ENCODE measurements at regions not wholly inside any gene's neighbourhood (a gene's known extent, or its start where the extent isn't known, plus 50 kb on each side); places are given as distances from the start of the nearest gene placed in this dataset.

DNA sequence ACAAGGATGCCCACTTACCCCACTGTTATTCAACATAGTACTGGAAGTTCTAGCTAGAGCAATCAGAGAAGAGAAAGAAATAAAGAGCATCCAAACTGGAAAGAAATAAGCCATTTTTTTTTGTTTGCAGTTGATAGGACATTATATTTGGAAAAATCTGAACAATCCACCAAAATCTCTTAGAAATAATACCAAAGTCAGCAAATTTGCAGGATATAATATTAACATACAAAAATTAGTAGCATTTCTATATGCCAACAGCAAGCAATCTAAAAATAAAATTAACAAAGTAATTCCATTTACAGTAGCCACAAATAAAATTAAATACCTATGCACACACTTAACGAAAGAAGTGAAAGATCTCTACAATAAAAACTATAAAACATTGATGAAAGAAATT is 599.3 kb downstream of the CDH9 start:
- H3K9me3 ChIP-seq (ENCODE audit: control insufficient read depth in 2 of 2, insufficient read depth in 1 of 2, low read depth in 1 of 2, low read length in 1 of 2), result peaks cover 2 to 4% of the 10 kb centered on the region in 2 donors
- no peak overlapping the region for H3K4me3 ChIP-seq (ENCODE audit: low read depth in 1 of 3, low read length in 3 of 3)
- no peak overlapping the region for H3K27ac ChIP-seq (ENCODE audit: low read depth in 1 of 3, low read length in 2 of 3)
- 65 to 77% (median 77%) methylated on average over 1 of the region's 1 CpG for WGBS, 3 donors
- no peaks in the 10 kb centered on the region for H3K36me3 ChIP-seq (ENCODE audit: control insufficient read depth in 3 of 3, insufficient read depth in 2 of 3, low read depth in 1 of 3, low read length in 3 of 3)
- DNase-seq, result no peak
- FAIRE-seq, result no peak
- H3K4me1 ChIP-seq (ENCODE audit: control insufficient read depth in 3 of 3, insufficient read depth in 2 of 3, low read depth in 1 of 3, low read length in 2 of 3), result no peaks in the 10 kb centered on the region
- no peaks in the 10 kb centered on the region for H3K27me3 ChIP-seq (ENCODE audit: control insufficient read depth in 3 of 3, insufficient read depth in 3 of 3, low read length in 3 of 3)

DNA sequence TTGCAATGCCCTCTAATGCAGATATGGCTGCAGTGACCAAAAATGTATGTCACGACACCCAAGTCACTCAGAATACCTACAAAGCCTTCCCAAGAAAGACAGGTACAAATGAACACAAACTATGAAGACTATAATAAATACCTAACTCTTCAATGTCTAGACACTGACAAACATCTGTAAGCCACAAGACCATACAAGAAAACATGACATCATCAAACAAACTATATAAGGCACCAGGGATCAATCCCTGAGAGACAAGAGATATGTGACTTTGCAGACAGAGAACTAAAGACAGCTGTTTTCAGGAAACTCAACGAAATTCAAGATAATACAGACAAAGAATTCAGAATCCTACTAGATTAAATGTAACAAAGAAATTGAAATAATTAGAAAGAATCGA is 603.7 kb downstream of the CDH9 start:
- H3K27me3 ChIP-seq (ENCODE audit: control insufficient read depth in 3 of 3, insufficient read depth in 3 of 3, low read length in 3 of 3), result no peaks in the 10 kb centered on the region
- no peaks in the 10 kb centered on the region for H3K4me1 ChIP-seq (ENCODE audit: control insufficient read depth in 3 of 3, insufficient read depth in 2 of 3, low read depth in 1 of 3, low read length in 2 of 3)
- no peak overlapping the region for H3K27ac ChIP-seq (ENCODE audit: low read depth in 1 of 3, low read length in 2 of 3)
- DNase-seq (no peak), FAIRE-seq (no peak)
- 59 to 72% (median 66%) methylated on average over 3 of the region's 3 CpGs for WGBS, 3 donors
- peaks cover 2 to 7% of the 10 kb centered on the region in 2 donors for H3K9me3 ChIP-seq (ENCODE audit: control insufficient read depth in 2 of 2, insufficient read depth in 1 of 2, low read depth in 1 of 2, low read length in 1 of 2)
- no peaks in the 10 kb centered on the region for H3K36me3 ChIP-seq (ENCODE audit: control insufficient read depth in 3 of 3, insufficient read depth in 2 of 3, low read depth in 1 of 3, low read length in 3 of 3)
- H3K4me3 ChIP-seq (ENCODE audit: low read depth in 1 of 3, low read length in 3 of 3), result no peak overlapping the region

- FAIRE-seq (no peak), DNase-seq (no peak)
- Histone ChIP-seq H3K27me3 (ENCODE audit: control insufficient read depth in 3 of 3, insufficient read depth in 3 of 3, low read length in 3 of 3) (no peaks in the 10 kb centered on the region), H3K27ac (ENCODE audit: low read depth in 1 of 3, low read length in 2 of 3) (no peak overlapping the region), H3K9me3 (ENCODE audit: control insufficient read depth in 2 of 2, insufficient read depth in 1 of 2, low read depth in 1 of 2, low read length in 1 of 2) (peaks cover 2 to 7% of the 10 kb centered on the region in 2 donors), H3K36me3 (ENCODE audit: control insufficient read depth in 3 of 3, insufficient read depth in 2 of 3, low read depth in 1 of 3, low read length in 3 of 3) (no peaks in the 10 kb centered on the region), H3K4me3 (ENCODE audit: low read depth in 1 of 3, low read length in 3 of 3) (no peak overlapping the region), H3K4me1 (ENCODE audit: control insufficient read depth in 3 of 3, insufficient read depth in 2 of 3, low read depth in 1 of 3, low read length in 2 of 3) (no peaks in the 10 kb centered on the region)
Observed at GRCh38 chr5:26432386-26432785, 606.0 kb downstream of the CDH9 start.

DNA sequence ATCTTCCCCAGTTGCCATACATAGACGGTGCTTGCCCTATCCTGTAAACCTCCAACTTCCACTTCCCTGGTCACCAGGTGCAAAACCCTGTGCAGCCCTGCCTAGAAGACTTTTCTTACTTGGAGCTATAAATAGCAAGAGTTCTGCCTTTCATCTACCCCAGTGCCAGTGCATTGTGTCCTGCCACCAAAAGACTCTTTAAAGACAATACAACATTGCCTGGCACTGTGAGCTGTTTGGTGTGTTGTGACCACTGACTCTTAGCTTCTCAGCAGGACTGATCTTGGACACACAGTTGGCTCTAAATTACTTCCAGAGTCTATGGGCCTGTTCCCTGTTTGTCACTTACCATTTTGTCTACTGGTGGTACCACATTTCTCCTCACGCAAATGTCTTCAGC is 608.1 kb downstream of the CDH9 start:
- Histone ChIP-seq H3K27ac (ENCODE audit: low read depth in 1 of 3, low read length in 2 of 3) (no peak overlapping the region), H3K4me3 (ENCODE audit: low read depth in 1 of 3, low read length in 3 of 3) (no peak overlapping the region), H3K36me3 (ENCODE audit: control insufficient read depth in 3 of 3, insufficient read depth in 2 of 3, low read depth in 1 of 3, low read length in 3 of 3) (no peaks in the 10 kb centered on the region), H3K27me3 (ENCODE audit: control insufficient read depth in 3 of 3, insufficient read depth in 3 of 3, low read length in 3 of 3) (no peaks in the 10 kb centered on the region), H3K4me1 (ENCODE audit: control insufficient read depth in 3 of 3, insufficient read depth in 2 of 3, low read depth in 1 of 3, low read length in 2 of 3) (no peaks in the 10 kb centered on the region), H3K9me3 (ENCODE audit: control insufficient read depth in 2 of 2, insufficient read depth in 1 of 2, low read depth in 1 of 2, low read length in 1 of 2) (peaks cover 2 to 7% of the 10 kb centered on the region in 2 donors)
- 92 to 97% (median 93%) methylated on average over 2 of the region's 2 CpGs for WGBS, 3 donors
- DNase-seq (no peak), FAIRE-seq (no peak)

- no peak for FAIRE-seq
- Histone ChIP-seq H3K27ac (ENCODE audit: low read depth in 1 of 3, low read length in 2 of 3) (no peak overlapping the region), H3K4me1 (ENCODE audit: control insufficient read depth in 3 of 3, insufficient read depth in 2 of 3, low read depth in 1 of 3, low read length in 2 of 3) (no peaks in the 10 kb centered on the region), H3K36me3 (ENCODE audit: control insufficient read depth in 3 of 3, insufficient read depth in 2 of 3, low read depth in 1 of 3, low read length in 3 of 3) (no peaks in the 10 kb centered on the region), H3K27me3 (ENCODE audit: control insufficient read depth in 3 of 3, insufficient read depth in 3 of 3, low read length in 3 of 3) (no peaks in the 10 kb centered on the region), H3K4me3 (ENCODE audit: low read depth in 1 of 3, low read length in 3 of 3) (no peak overlapping the region), H3K9me3 (ENCODE audit: control insufficient read depth in 2 of 2, insufficient read depth in 1 of 2, low read depth in 1 of 2, low read length in 1 of 2) (peaks cover 0 to 4% of the 10 kb centered on the region in 2 donors)
- DNase-seq, result no peak
- WGBS, 3 donors, result 71 to 86% (median 75%) methylated on average over 2 of the region's 2 CpGs
Observed at GRCh38 chr5:26427281-26427680, 611.1 kb downstream of the CDH9 start.

GRCh38 chr5:26419987-26420386 is 618.4 kb downstream of the CDH9 start:
- Histone ChIP-seq H3K27ac (ENCODE audit: low read depth in 1 of 3, low read length in 2 of 3) (no peak overlapping the region), H3K4me3 (ENCODE audit: low read depth in 1 of 3, low read length in 3 of 3) (no peak overlapping the region), H3K9me3 (ENCODE audit: control insufficient read depth in 2 of 2, insufficient read depth in 1 of 2, low read depth in 1 of 2, low read length in 1 of 2) (no peaks in the 10 kb centered on the region), H3K4me1 (ENCODE audit: control insufficient read depth in 3 of 3, insufficient read depth in 2 of 3, low read depth in 1 of 3, low read length in 2 of 3) (no peaks in the 10 kb centered on the region), H3K36me3 (ENCODE audit: control insufficient read depth in 3 of 3, insufficient read depth in 2 of 3, low read depth in 1 of 3, low read length in 3 of 3) (no peaks in the 10 kb centered on the region), H3K27me3 (ENCODE audit: control insufficient read depth in 3 of 3, insufficient read depth in 3 of 3, low read length in 3 of 3) (no peaks in the 10 kb centered on the region)
- DNase-seq (no peak), FAIRE-seq (peak; percentile 90)
- 78 to 88% (median 84%) methylated on average over 1 of the region's 1 CpG for WGBS, 3 donors

GRCh38 chr5:26416911-26417310 is 621.5 kb downstream of the CDH9 start:
- H3K36me3 ChIP-seq (ENCODE audit: control insufficient read depth in 3 of 3, insufficient read depth in 2 of 3, low read depth in 1 of 3, low read length in 3 of 3), result no peaks in the 10 kb centered on the region
- H3K27me3 ChIP-seq (ENCODE audit: control insufficient read depth in 3 of 3, insufficient read depth in 3 of 3, low read length in 3 of 3), result no peaks in the 10 kb centered on the region
- no peak for FAIRE-seq
- H3K9me3 ChIP-seq (ENCODE audit: control insufficient read depth in 2 of 2, insufficient read depth in 1 of 2, low read depth in 1 of 2, low read length in 1 of 2), result no peaks in the 10 kb centered on the region
- WGBS, 3 donors, result 81 to 89% (median 85%) methylated on average over 5 of the region's 5 CpGs
- no peak overlapping the region for H3K27ac ChIP-seq (ENCODE audit: low read depth in 1 of 3, low read length in 2 of 3)
- H3K4me1 ChIP-seq (ENCODE audit: control insufficient read depth in 3 of 3, insufficient read depth in 2 of 3, low read depth in 1 of 3, low read length in 2 of 3), result no peaks in the 10 kb centered on the region
- H3K4me3 ChIP-seq (ENCODE audit: low read depth in 1 of 3, low read length in 3 of 3), result no peak overlapping the region
- DNase-seq, result no peak

GRCh38 chr5:26415987-26416779 is 622.2 kb downstream of the CDH9 start:
- Histone ChIP-seq H3K4me3 (ENCODE audit: low read depth in 1 of 3, low read length in 3 of 3) (no peak overlapping the region), H3K4me1 (ENCODE audit: control insufficient read depth in 3 of 3, insufficient read depth in 2 of 3, low read depth in 1 of 3, low read length in 2 of 3) (no peaks in the 10 kb centered on the region), H3K36me3 (ENCODE audit: control insufficient read depth in 3 of 3, insufficient read depth in 2 of 3, low read depth in 1 of 3, low read length in 3 of 3) (no peaks in the 10 kb centered on the region), H3K27ac (ENCODE audit: low read depth in 1 of 3, low read length in 2 of 3) (no peak overlapping the region), H3K27me3 (ENCODE audit: control insufficient read depth in 3 of 3, insufficient read depth in 3 of 3, low read length in 3 of 3) (no peaks in the 10 kb centered on the region), H3K9me3 (ENCODE audit: control insufficient read depth in 2 of 2, insufficient read depth in 1 of 2, low read depth in 1 of 2, low read length in 1 of 2) (no peaks in the 10 kb centered on the region)
- DNase-seq (no peak), FAIRE-seq (no peak)
- 87 to 88% (median 87%) methylated on average over 12 of the region's 12 CpGs for WGBS, 3 donors

GRCh38 chr5:26390608-26391007 is 647.8 kb downstream of the CDH9 start:
- FAIRE-seq (no peak), DNase-seq (no peak)
- Histone ChIP-seq H3K4me1 (ENCODE audit: control insufficient read depth in 3 of 3, insufficient read depth in 2 of 3, low read depth in 1 of 3, low read length in 2 of 3) (no peaks in the 10 kb centered on the region), H3K4me3 (ENCODE audit: low read depth in 1 of 3, low read length in 3 of 3) (no peak overlapping the region), H3K9me3 (ENCODE audit: control insufficient read depth in 2 of 2, insufficient read depth in 1 of 2, low read depth in 1 of 2, low read length in 1 of 2) (peaks cover 0 to 2% of the 10 kb centered on the region in 2 donors), H3K36me3 (ENCODE audit: control insufficient read depth in 3 of 3, insufficient read depth in 2 of 3, low read depth in 1 of 3, low read length in 3 of 3) (no peaks in the 10 kb centered on the region), H3K27me3 (ENCODE audit: control insufficient read depth in 3 of 3, insufficient read depth in 3 of 3, low read length in 3 of 3) (no peaks in the 10 kb centered on the region), H3K27ac (ENCODE audit: low read depth in 1 of 3, low read length in 2 of 3) (no peak overlapping the region)
- WGBS, 3 donors, result 76 to 87% (median 79%) methylated on average over 5 of the region's 5 CpGs

Data from small intestine (tissue), 7 donors.